ENCODE measurements at regions not wholly inside any gene's neighbourhood (a gene's known extent, or its start where the extent isn't known, plus 50 kb on each side); places are given as distances from the start of the nearest gene placed in this dataset.

DNA sequence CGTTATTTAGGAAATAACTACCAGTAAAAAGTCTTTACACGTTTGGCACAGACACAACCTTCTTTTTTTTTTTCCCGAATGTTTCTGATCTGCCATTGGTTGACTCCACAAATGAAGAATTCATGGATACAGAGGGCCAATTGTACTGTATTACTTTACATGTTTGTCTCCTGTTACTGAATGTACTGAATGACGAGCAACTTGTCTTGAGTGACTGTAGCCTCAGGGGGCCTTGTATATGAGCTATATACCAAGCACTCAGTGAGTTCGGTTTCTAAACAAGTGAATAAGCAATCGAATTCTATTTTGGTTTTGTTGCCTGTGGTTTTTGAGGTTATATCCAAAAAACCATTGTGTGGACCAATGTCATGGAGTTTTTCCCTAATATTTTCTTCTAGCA is 480.0 kb upstream of the SYT1 start:
- no peak overlapping the region for H3K4me3 Mint-ChIP-seq (ENCODE audit: unreplicated experiment)
- no peaks in the 10 kb centered on the region for H3K27me3 Mint-ChIP-seq (ENCODE audit: low read depth)
- H3K9me3 Mint-ChIP-seq (ENCODE audit: low read depth) = peaks cover under 1% of the 10 kb centered on the region
- H3K4me1 Mint-ChIP-seq (ENCODE audit: low read depth) = peaks cover 4% of the 10 kb centered on the region
- no peak for DNase-seq (ENCODE audit: low spot score)
- TF ChIP-seq, protein P1, sequence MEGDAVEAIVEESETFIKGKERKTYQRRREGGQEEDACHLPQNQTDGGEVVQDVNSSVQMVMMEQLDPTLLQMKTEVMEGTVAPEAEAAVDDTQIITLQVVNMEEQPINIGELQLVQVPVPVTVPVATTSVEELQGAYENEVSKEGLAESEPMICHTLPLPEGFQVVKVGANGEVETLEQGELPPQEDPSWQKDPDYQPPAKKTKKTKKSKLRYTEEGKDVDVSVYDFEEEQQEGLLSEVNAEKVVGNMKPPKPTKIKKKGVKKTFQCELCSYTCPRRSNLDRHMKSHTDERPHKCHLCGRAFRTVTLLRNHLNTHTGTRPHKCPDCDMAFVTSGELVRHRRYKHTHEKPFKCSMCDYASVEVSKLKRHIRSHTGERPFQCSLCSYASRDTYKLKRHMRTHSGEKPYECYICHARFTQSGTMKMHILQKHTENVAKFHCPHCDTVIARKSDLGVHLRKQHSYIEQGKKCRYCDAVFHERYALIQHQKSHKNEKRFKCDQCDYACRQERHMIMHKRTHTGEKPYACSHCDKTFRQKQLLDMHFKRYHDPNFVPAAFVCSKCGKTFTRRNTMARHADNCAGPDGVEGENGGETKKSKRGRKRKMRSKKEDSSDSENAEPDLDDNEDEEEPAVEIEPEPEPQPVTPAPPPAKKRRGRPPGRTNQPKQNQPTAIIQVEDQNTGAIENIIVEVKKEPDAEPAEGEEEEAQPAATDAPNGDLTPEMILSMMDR (IDR thresholded peaks at IDR 0.05) = no peak
- H3K27ac Mint-ChIP-seq (ENCODE audit: unreplicated experiment) = no peak overlapping the region
- peaks cover under 1% of the 10 kb centered on the region for H3K36me3 Mint-ChIP-seq (ENCODE audit: low read depth)

DNA sequence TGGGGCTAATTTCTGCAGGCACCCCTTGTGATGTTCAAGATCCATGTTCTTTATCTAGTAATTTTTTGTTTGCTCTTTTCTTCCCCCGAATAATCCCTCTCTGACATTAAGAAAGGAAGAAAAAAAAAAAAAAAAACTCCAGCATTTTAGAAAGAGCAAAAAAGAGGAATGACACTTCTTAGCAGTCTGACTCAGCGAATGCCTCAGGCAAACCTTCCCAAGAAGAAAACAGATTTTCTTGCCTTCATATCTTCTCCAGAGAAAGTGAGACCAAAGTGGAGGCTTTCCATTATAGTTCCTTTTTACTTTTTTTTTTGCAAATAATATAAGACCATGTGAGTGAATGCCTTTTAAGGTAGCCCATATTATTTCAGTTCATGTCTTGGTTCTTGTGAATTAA is 479.0 kb upstream of the SYT1 start:
- DNase-seq (ENCODE audit: low spot score) = no peak
- Mint-ChIP-seq H3K27ac (ENCODE audit: unreplicated experiment) (no peak overlapping the region), H3K9me3 (ENCODE audit: low read depth) (no peaks in the 10 kb centered on the region), H3K27me3 (ENCODE audit: low read depth) (no peaks in the 10 kb centered on the region), H3K36me3 (ENCODE audit: low read depth) (no peaks in the 10 kb centered on the region), H3K4me1 (ENCODE audit: low read depth) (peaks cover 4% of the 10 kb centered on the region), H3K4me3 (ENCODE audit: unreplicated experiment) (no peak overlapping the region)
- TF ChIP-seq, protein P1 (IDR thresholded peaks at IDR 0.05) = no peak

DNA sequence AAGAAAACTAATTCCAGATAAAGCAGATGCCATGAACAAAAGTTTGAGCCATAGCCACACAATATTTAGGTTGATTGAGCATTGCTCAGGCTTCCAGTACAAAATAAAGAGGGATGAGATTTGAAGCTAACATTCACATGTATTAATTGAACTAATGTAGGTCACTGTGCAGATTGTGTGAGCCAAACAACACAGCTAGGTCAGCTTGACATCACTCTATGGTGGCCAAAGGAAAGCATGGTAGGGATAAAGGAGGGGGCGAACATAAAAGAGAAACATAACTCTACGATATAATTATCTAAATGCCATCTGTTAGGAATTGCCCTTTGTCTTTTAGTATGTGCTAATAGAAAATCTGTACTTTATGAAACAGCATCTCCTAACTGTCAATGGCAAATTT is 477.7 kb upstream of the SYT1 start:
- DNase-seq (ENCODE audit: low spot score) = no peak
- H3K9me3 Mint-ChIP-seq (ENCODE audit: low read depth) = no peaks in the 10 kb centered on the region
- H3K4me3 Mint-ChIP-seq (ENCODE audit: unreplicated experiment) = no peak overlapping the region
- H3K27ac Mint-ChIP-seq (ENCODE audit: unreplicated experiment) = no peak overlapping the region
- no peaks in the 10 kb centered on the region for H3K36me3 Mint-ChIP-seq (ENCODE audit: low read depth)
- H3K27me3 Mint-ChIP-seq (ENCODE audit: low read depth) = no peaks in the 10 kb centered on the region
- TF ChIP-seq, protein P1 (IDR thresholded peaks at IDR 0.05) = no peak
- H3K4me1 Mint-ChIP-seq (ENCODE audit: low read depth) = peaks cover 4% of the 10 kb centered on the region

DNA sequence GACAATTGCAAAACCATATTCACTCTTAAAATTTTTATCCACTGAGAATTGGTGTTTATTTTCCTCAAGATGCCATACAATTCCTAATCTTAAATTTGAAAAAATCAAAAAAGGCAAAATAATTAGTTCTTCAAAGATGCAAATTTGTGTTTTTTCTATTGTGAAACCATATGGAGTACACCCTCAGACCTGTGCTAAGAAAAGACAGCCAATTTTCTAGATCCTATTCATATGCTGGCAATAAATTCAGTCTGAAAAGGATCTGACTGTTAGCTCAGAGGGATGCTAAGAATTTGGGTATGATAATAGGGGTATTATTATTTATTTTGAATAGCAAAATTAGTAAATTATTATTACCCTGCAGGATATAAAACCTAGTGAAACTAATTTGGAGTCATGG is 476.9 kb upstream of the SYT1 start:
- H3K4me1 Mint-ChIP-seq (ENCODE audit: low read depth) = peaks cover 4% of the 10 kb centered on the region
- H3K4me3 Mint-ChIP-seq (ENCODE audit: unreplicated experiment) = no peak overlapping the region
- DNase-seq (ENCODE audit: low spot score) = no peak
- TF ChIP-seq, protein P1 (IDR thresholded peaks at IDR 0.05) = no peak
- H3K36me3 Mint-ChIP-seq (ENCODE audit: low read depth) = no peaks in the 10 kb centered on the region
- no peak overlapping the region for H3K27ac Mint-ChIP-seq (ENCODE audit: unreplicated experiment)
- H3K9me3 Mint-ChIP-seq (ENCODE audit: low read depth) = no peaks in the 10 kb centered on the region
- H3K27me3 Mint-ChIP-seq (ENCODE audit: low read depth) = peaks cover 2% of the 10 kb centered on the region

DNA sequence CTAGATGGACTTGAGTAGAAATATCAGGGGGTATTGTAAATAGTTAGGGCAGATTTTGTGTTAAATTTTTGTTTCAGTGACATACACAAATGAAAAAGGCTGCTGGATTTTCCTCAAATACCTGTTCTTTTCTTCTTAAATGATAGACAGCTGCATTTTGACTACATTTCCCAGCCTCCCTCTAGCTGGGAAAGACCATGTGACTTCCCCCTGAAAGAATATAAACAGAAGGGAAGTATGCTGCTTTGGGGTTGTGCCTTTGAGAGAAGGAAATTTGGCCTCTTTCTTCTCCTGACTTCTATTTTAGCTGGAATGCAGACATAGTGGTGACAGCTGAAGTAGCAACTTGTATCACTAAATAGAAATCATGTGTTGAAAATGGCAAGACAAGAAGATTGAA is 476.1 kb upstream of the SYT1 start:
- Mint-ChIP-seq H3K4me1 (ENCODE audit: low read depth) (peaks cover 4% of the 10 kb centered on the region), H3K27me3 (ENCODE audit: low read depth) (peaks cover 3% of the 10 kb centered on the region), H3K27ac (ENCODE audit: unreplicated experiment) (no peak overlapping the region), H3K36me3 (ENCODE audit: low read depth) (no peaks in the 10 kb centered on the region), H3K9me3 (ENCODE audit: low read depth) (no peaks in the 10 kb centered on the region), H3K4me3 (ENCODE audit: unreplicated experiment) (no peak overlapping the region)
- TF ChIP-seq, protein P1 (IDR thresholded peaks at IDR 0.05) = no peak
- no peak for DNase-seq (ENCODE audit: low spot score)

Measured in chondrocyte (in vitro differentiated cells).